Body of pancreas (tissue), 4 donors: ENCODE measurements at regions not wholly inside any gene's neighbourhood (a gene's known extent, or its start where the extent isn't known, plus 50 kb on each side); places are given as distances from the start of the nearest gene placed in this dataset.

Experiments
- ATAC-seq: fragments of 150-250 bp; one replicate; pipeline ENCODE4 v1.9.1; 2016
- DNase-seq, 4 donors: peaks; one replicate each; pipeline ENCODE4 v3.0.0-alpha.2; 2019
- H3K27ac ChIP-seq, 4 donors: fragments of 200-600 bp; sonication (generic); 1 replicate in 3 of 4; 2 replicates in 1 of 4; pipeline versions ENCODE4 v1.5.1 to v1.6.1; 2016 to 2019; ENCODE audit warnings: mild to moderate bottlenecking in 1 of 4, mixed read lengths in 1 of 4, moderate library complexity in 1 of 4
- H3K27me3 ChIP-seq, 2 donors: fragments of 200-600 bp; sonication (generic); one replicate each; pipeline ENCODE4 v1.6.0; 2016; ENCODE audit warnings: mild to moderate bottlenecking in 1 of 2
- H3K36me3 ChIP-seq, 2 donors: fragments of 200-600 bp; sonication (generic); replicated peaks in 1 of 2; 2 replicates each; pipeline ENCODE4 v1.5.1; 2016; ENCODE audit warnings: low read depth in 2 of 2; ENCODE audit not compliant: insufficient read depth in 1 of 2
- H3K4me1 ChIP-seq: fragments of 200-600 bp; sonication (generic); one replicate; pipeline ENCODE4 v1.6.0; 2016
- H3K4me3 ChIP-seq, 2 donors: fragments of 200-600 bp; sonication (generic); 1 replicate in 1 of 2; 2 replicates in 1 of 2; pipeline ENCODE4 v1.5.1; 2016 to 2019
- H3K9me3 ChIP-seq, 3 donors: fragments of 200-600 bp; sonication (generic); 1 replicate in 2 of 3; 2 replicates in 1 of 3; pipeline ENCODE4 v1.5.1; 2016
- POLR2A ChIP-seq, 3 donors: fragments of 450-650 bp; IDR thresholded peaks; one replicate each; pipeline ENCODE4 v1.6.1; 2016; ENCODE audit warnings: antibody characterized with exemption in 3 of 3, mild to moderate bottlenecking in 2 of 3
- WGBS, 2 donors: methylation state at CpG; one replicate each; pipeline ENCODE4 v1.1.5; 2017; 5-methylcytosine and 5-hydroxymethylcytosine counted together
- intact Hi-C: fragments of 100-400 bp; cut with DNase I; formaldehyde crosslinking; loops from one replicate; pipeline ENCODE4 v1.15.1; 2023
- TF ChIP-seq, protein P1 (sequence below), 7 experiments: fragments of 450-650 bp in 4 of 7; fragments of 200-600 bp in 3 of 7; sonication (generic) in 3 of 7; IDR thresholded peaks; one replicate each; pipeline ENCODE4 v1.5.1; 2016 to 2019; ENCODE audit warnings: antibody characterized with exemption in 7 of 7

GRCh38 chr6:40713002-40713719 lies 126.0 kb upstream of the LRFN2 start:
- Histone ChIP-seq H3K4me3 (no peak overlapping the region), H3K27ac (no peak overlapping the region), H3K36me3 (no peaks in the 10 kb centered on the region), H3K27me3 (no peaks in the 10 kb centered on the region), H3K4me1 (no peaks in the 10 kb centered on the region), H3K9me3 (no peaks in the 10 kb centered on the region)
- TF ChIP-seq, protein P1, sequence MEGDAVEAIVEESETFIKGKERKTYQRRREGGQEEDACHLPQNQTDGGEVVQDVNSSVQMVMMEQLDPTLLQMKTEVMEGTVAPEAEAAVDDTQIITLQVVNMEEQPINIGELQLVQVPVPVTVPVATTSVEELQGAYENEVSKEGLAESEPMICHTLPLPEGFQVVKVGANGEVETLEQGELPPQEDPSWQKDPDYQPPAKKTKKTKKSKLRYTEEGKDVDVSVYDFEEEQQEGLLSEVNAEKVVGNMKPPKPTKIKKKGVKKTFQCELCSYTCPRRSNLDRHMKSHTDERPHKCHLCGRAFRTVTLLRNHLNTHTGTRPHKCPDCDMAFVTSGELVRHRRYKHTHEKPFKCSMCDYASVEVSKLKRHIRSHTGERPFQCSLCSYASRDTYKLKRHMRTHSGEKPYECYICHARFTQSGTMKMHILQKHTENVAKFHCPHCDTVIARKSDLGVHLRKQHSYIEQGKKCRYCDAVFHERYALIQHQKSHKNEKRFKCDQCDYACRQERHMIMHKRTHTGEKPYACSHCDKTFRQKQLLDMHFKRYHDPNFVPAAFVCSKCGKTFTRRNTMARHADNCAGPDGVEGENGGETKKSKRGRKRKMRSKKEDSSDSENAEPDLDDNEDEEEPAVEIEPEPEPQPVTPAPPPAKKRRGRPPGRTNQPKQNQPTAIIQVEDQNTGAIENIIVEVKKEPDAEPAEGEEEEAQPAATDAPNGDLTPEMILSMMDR (IDR thresholded peaks at IDR 0.05) = no peak
- TF ChIP-seq POLR2A (IDR thresholded peaks at IDR 0.05) = no peak
- DNase-seq (no peak), ATAC-seq (no peak)
- 74 to 75% methylated on average over 6 to 10 of the region's 10 CpGs for WGBS, 2 donors
- intact Hi-C loops = no loop called here

- ATAC-seq (no peak), DNase-seq (no peak)
- 56 to 74% methylated on average over 5 of the region's 5 CpGs for WGBS, 2 donors
- intact Hi-C loops = no loop called here
- H3K9me3 ChIP-seq = no peaks in the 10 kb centered on the region
- H3K27me3 ChIP-seq = no peaks in the 10 kb centered on the region
- TF ChIP-seq POLR2A (IDR thresholded peaks at IDR 0.05) = no peak
- TF ChIP-seq, protein P1 (IDR thresholded peaks at IDR 0.05) = no peak
- H3K4me1 ChIP-seq = no peaks in the 10 kb centered on the region
- H3K4me3 ChIP-seq = no peak overlapping the region
- no peak overlapping the region for H3K27ac ChIP-seq
- no peaks in the 10 kb centered on the region for H3K36me3 ChIP-seq
Observed at GRCh38 chr6:40710626-40711330, 123.6 kb upstream of the LRFN2 start.

DNA sequence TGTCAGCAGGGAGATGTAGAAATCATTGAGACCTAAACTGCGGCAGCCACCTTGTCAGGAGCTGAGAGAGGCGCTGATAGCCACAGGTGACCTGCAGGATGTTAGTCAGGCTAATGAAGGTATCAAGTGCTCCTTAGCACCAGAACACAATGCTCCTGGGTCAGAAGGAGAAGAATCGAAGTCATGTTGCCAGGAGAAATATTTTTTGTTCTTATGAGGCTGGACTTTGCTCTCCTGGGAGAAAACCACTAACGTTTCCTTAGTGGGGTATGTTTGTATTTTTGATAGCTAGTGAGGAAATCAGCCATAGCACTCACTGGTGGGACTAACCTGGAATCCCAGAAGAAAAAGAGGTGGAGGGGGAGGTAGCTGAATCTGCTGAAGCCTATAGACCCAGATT lies 120.9 kb upstream of the LRFN2 start:
- ATAC-seq = no peak
- TF ChIP-seq POLR2A (IDR thresholded peaks at IDR 0.05) = no peak
- TF ChIP-seq, protein P1 (IDR thresholded peaks at IDR 0.05) = no peak

DNA sequence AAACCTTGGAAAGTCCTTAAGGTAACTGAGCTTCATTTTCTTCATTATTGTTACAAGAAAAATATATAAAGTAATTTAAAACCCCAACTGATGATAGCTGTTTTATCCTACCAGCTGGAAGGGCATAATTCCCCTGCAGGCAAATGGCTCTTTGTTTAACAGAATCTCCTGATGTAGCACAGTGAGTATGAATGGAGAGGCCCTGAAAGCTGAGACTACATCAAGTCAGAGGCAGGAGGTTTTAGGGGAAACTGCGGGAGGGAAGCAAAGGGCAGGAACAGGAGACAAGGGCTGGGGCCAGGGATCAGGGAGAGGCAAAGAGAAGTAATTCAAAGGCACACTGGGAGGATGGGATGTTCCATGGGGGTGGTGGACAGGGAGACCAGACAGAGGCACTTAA lies 119.0 kb upstream of the LRFN2 start:
- no peak for ATAC-seq
- intact Hi-C loops = no loop called here

More for the DNA sequence above, 120.9 kb upstream of the LRFN2 start:
- Histone ChIP-seq H3K36me3 (no peaks in the 10 kb centered on the region), H3K4me3 (no peak overlapping the region), H3K4me1 (no peaks in the 10 kb centered on the region), H3K27ac (no peak overlapping the region), H3K27me3 (no peaks in the 10 kb centered on the region), H3K9me3 (no peaks in the 10 kb centered on the region)
- no peak for DNase-seq
- intact Hi-C loops = no loop called here
- WGBS, 2 donors = 27 to 66% methylated on average over 4 of the region's 4 CpGs

More for the DNA sequence above, 119.0 kb upstream of the LRFN2 start:
- H3K4me1 ChIP-seq = no peaks in the 10 kb centered on the region
- no peak for TF ChIP-seq POLR2A (IDR thresholded peaks at IDR 0.05)
- TF ChIP-seq, protein P1 (IDR thresholded peaks at IDR 0.05) = no peak
- no peak overlapping the region for H3K27ac ChIP-seq
- DNase-seq = no peak
- H3K36me3 ChIP-seq = no peaks in the 10 kb centered on the region
- H3K4me3 ChIP-seq = no peak overlapping the region
- H3K9me3 ChIP-seq = no peaks in the 10 kb centered on the region
- WGBS, 2 donors = 54 to 64% methylated on average over 1 of the region's 1 CpG
- H3K27me3 ChIP-seq = no peaks in the 10 kb centered on the region
